GM12864 (cell line): ENCODE measurements at regions not wholly inside any gene's neighbourhood (a gene's known extent, or its start where the extent isn't known, plus 50 kb on each side); places are given as distances from the start of the nearest gene placed in this dataset.

Experiments used
- DNase-seq: peaks from one replicate; pipeline ENCODE4 v3.0.0-alpha.2; 2011; ENCODE audit warnings: low read depth
- H3K4me3 ChIP-seq: 2 replicates; pipeline ENCODE4 v1.5.1; 2011; ENCODE audit warnings: mild to moderate bottlenecking, low read depth, low read length, control low read depth
- CTCF ChIP-seq: IDR thresholded peaks from 2 replicates; pipeline ENCODE4 v1.5.1; 2011; ENCODE audit warnings: low read depth, mild to moderate bottlenecking, moderate library complexity, low read length, control low read depth, inconsistent platforms; ENCODE audit errors: missing control alignments

GRCh38 chr16:80341263-80341662 lies 199.5 kb upstream of the DYNLRB2 start:
- DNase-seq = no peak
- H3K4me3 ChIP-seq = no peak overlapping the region
- TF ChIP-seq CTCF = peak; percentile 28

GRCh38 chr16:80337786-80338185 lies 203.0 kb upstream of the DYNLRB2 start:
- DNase-seq = no peak
- no peak overlapping the region for H3K4me3 ChIP-seq
- no peak for TF ChIP-seq CTCF

- no peak for DNase-seq
- no peak overlapping the region for H3K4me3 ChIP-seq
- TF ChIP-seq CTCF = no peak
These were observed 210.0 kb upstream of the DYNLRB2 start for GRCh38 chr16:80330803-80331202.

- no peak for DNase-seq
- no peak overlapping the region for H3K4me3 ChIP-seq
- no peak for TF ChIP-seq CTCF
These were observed 210.6 kb upstream of the DYNLRB2 start for GRCh38 chr16:80330150-80330549.

- TF ChIP-seq CTCF = no peak
- DNase-seq = no peak
- H3K4me3 ChIP-seq = no peak overlapping the region
These were observed 213.1 kb upstream of the DYNLRB2 start for GRCh38 chr16:80327740-80328139.

GRCh38 chr16:80324371-80324770 lies 216.4 kb upstream of the DYNLRB2 start:
- DNase-seq = no peak
- H3K4me3 ChIP-seq = no peak overlapping the region
- no peak for TF ChIP-seq CTCF

- no peak for TF ChIP-seq CTCF
- no peak for DNase-seq
- H3K4me3 ChIP-seq = no peak overlapping the region
These were observed 217.0 kb upstream of the DYNLRB2 start for GRCh38 chr16:80323808-80324195.
